AG10803 (cell line): ENCODE measurements at regions not wholly inside any gene's neighbourhood (a gene's known extent, or its start where the extent isn't known, plus 50 kb on each side); places are given as distances from the start of the nearest gene placed in this dataset.

Experiments
- DNase-seq: peaks from one replicate; pipeline ENCODE4 v3.0.0; 2010; ENCODE audit warnings: low read depth
- H3K4me3 ChIP-seq: 2 replicates; pipeline ENCODE4 v1.5.1; 2011; ENCODE audit warnings: mild to moderate bottlenecking, low read length, control low read depth
- TF ChIP-seq, protein P1 (sequence below): conservative IDR thresholded peaks from 2 replicates; pipeline ENCODE4 v1.5.1; 2011; ENCODE audit warnings: mild to moderate bottlenecking, low read length, control low read depth, inconsistent platforms

DNA sequence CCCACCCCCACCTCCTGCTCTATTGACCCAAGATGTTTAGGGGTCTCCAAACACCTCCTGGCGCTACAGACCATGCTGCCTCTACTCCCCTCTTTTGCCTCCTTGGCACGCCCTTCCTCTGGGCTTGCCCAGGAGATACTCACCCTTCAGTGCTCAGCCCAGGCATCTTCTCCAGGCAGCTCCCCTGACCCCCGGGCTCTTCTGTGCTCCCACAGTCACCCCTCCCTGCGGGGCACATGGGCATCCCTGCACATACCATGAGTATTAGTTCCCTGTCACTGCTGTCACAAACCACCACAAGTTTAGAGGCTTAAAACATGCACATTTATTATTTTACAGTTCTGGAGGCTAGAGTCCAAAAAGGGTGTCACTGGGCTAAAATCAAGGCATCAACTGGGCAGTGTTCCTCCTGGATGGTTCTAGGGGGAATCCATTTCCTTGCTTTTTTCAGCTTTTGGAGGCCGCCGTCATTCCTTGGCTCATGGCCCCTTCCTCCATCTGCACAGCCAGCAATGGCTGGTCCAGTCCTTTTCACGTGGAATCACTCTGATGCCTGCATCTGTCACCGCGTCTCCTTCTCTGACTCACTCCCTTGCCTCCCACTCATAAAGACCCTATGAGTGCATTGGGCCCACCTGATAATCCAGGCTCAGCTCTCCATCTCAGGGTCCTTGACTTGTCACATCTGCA is 230.4 kb upstream of the COPS8 start:
- no peak for DNase-seq
- no peak overlapping the region for H3K4me3 ChIP-seq
- TF ChIP-seq, protein P1, sequence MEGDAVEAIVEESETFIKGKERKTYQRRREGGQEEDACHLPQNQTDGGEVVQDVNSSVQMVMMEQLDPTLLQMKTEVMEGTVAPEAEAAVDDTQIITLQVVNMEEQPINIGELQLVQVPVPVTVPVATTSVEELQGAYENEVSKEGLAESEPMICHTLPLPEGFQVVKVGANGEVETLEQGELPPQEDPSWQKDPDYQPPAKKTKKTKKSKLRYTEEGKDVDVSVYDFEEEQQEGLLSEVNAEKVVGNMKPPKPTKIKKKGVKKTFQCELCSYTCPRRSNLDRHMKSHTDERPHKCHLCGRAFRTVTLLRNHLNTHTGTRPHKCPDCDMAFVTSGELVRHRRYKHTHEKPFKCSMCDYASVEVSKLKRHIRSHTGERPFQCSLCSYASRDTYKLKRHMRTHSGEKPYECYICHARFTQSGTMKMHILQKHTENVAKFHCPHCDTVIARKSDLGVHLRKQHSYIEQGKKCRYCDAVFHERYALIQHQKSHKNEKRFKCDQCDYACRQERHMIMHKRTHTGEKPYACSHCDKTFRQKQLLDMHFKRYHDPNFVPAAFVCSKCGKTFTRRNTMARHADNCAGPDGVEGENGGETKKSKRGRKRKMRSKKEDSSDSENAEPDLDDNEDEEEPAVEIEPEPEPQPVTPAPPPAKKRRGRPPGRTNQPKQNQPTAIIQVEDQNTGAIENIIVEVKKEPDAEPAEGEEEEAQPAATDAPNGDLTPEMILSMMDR: no peak

DNA sequence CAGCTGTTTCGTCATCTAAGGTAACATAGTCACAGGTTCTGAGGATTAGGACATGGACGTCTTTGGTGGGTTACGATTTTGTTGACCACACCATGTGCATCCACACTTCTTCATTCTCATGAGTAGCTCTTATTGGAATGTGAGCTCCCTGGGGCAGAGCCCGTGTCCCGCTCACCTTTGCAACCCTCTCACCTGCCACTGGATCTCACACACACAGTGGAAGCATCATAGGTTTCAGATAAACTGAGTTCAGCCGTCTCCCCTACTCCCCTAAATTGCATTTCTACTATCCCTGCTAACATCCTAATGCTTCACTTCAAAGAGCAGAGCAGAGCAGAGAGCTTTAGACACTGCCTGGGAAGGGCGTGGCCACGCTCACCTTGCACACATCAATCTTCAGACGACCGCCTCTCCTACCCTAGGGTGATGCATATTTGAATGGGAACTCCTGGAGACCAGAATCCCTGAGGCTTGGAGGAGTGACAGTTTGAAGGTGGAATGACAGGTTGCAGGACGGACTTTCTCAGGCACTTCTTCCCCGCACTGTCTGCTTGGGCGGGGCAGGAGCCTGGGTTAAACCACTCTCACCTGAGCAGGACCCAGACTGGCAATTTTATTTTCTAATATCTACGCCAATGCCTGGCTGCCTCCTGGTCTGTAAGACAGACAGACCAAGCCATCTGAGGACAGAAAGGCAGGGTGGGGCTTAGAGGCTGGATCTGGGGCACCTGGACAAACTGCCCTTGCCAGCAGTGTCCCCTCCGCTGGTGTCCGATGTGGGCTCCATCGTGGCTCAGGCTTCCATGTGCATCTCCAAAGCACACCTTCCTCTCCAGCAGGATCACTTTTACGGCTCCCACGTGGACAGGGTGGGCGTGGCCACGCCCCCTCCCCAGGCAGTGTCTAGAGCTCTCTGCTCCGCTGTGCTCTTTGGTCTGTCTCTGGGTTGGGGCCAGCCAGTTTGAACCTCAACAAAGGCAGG is 229.5 kb upstream of the COPS8 start:
- no peak for DNase-seq
- TF ChIP-seq, protein P1: no peak
- H3K4me3 ChIP-seq: no peak overlapping the region

DNA sequence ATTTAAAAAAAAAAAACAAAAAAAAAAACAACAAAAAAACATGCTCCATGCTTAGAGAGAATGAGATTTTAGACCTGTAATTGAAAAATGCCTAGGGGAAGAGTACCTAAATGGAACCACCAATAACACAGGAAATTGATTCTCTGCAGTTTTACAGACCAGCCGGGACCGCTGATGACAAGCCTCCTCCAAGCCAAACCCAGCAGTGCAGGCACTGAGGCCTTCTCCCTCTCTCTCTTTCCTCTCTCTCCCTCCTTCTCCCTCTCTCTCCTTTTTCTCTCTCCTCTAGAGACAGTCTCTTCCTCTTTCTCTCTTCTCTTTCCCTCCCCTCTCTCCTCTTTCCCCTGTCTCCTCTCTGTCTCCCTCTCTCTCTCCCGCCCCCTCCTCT is 228.8 kb upstream of the COPS8 start:
- DNase-seq: no peak
- TF ChIP-seq, protein P1: no peak
- H3K4me3 ChIP-seq: no peak overlapping the region

DNA sequence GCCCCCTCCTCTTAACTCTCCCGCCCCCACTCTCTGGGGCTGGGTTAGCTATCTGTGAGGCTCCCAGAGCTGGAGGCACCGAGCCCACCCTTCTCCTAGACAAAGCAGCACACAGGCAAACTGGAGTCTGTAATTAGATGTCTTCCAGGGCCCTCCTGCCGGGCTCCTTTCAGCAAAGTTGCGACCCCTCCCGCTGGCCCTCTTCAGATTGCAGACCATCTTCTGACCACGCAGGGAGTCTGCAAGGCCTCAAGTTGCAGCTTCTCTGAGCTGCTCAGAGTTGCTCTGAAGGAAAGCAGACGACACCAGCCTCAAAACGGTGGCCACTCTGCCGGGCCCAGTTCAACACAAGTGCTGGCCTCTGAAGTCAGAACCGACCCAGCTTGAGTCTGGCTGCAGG is 228.4 kb upstream of the COPS8 start:
- H3K4me3 ChIP-seq: no peak overlapping the region
- TF ChIP-seq, protein P1: no peak
- DNase-seq: no peak

DNA sequence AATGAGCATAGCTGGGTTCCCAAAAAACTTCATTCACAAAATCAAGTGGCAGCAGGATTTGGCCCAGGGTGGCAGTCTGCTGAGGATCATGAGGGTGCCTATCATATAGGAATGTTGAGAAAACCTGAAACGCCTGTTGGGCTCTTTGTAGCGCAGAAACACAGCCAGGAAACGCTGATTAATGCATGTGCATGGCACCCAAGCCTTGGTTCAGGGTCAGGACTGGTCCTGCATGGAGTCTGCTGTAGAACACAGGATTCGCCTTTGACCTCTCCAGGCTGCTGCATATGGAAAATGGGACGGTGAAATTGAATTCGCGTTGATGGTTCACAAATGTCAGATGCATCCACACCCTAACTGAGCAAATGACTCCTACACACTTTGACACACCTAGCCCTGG is 227.9 kb upstream of the COPS8 start:
- no peak for DNase-seq
- no peak overlapping the region for H3K4me3 ChIP-seq
- TF ChIP-seq, protein P1: no peak

DNA sequence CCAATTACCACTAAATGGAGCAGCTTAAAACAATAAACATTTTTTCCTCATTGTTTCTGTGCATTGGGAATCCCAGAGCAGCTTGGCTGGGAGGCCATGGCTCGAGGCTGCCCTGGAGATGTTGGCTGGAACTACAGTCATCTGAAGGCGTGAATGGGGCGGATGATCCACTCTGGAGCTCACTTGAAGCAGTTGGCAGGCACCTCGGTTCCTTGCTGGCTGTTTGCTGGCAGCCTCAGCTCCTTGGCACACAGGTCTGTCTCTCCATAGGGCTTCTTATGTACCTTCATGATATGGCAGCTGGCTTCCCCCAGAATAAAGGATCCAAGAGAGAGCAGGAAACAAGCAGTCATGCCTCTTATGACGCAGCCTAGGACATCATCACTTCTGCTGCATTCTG is 227.0 kb upstream of the COPS8 start:
- TF ChIP-seq, protein P1: no peak
- no peak for DNase-seq

DNA sequence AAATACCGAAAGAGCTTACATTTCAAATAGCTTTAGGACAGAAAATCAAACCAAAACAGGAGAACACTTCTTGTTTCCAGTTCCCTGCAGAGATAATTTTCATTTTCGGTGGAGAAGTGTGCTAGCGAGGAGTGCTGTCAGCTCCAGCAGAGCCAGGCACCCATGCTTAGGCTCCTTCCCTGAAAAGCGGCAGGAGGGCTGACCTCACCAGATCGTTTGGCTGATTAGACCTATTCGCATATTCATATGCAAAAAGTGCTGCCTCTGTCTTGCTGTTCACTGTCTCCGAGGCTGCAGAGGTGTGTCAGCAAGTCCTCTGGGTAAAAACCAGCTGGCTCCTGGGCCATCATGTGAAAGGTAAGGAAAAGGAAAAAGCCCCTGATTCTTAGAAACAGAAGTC is 225.8 kb upstream of the COPS8 start:
- H3K4me3 ChIP-seq: no peak overlapping the region
- TF ChIP-seq, protein P1: no peak
- no peak for DNase-seq

More for the DNA sequence above, 227.0 kb upstream of the COPS8 start:
- H3K4me3 ChIP-seq: no peak overlapping the region
